OCI-LY7 (cell line): ENCODE measurements at regions not wholly inside any gene's neighbourhood (a gene's known extent, or its start where the extent isn't known, plus 50 kb on each side); places are given as distances from the start of the nearest gene placed in this dataset.

Experiments used
- BruUV-seq: library from RNA; stranded (reverse); fragments of 400-500 nt; replicated peaks from 2 replicates; lab custom pipeline; 2021; lab: Mats Ljungman, UMichigan
- CTCF ChIA-PET: fragments of 300-600 bp; sonication (Branson Sonifier 250); formaldehyde crosslinking; loops from one replicate; lab custom pipeline; 2022; ENCODE audit warnings: antibody characterized with exemption; ENCODE audit not compliant: unreplicated experiment; lab: Charles Lee
- POLR2A ChIA-PET: fragments of 300-600 bp; sonication (Branson Sonifier 250); formaldehyde crosslinking; loops from one replicate; lab custom pipeline; 2022; ENCODE audit warnings: antibody characterized with exemption; lab: Charles Lee
- DNase-seq: peaks from one replicate; pipeline ENCODE4 v3.0.0-alpha.2; 2015; ENCODE audit warnings: low spot score
- H2AFZ ChIP-seq: fragments of 200-600 bp; sonication (generic), shearing (Covaris generic); 2 replicates; pipeline ENCODE4 v1.6.1; 2014; ENCODE audit warnings: mild to moderate bottlenecking, antibody characterized with exemption, low read length, moderate library complexity
- H3K27ac ChIP-seq: fragments of 200-600 bp; sonication (generic); 2 replicates; pipeline ENCODE4 v1.5.1; 2014; ENCODE audit warnings: mixed run types, low read depth, mild to moderate bottlenecking, moderate library complexity, low read length, inconsistent platforms; ENCODE audit not compliant: poor library complexity, severe bottlenecking
- H3K36me3 ChIP-seq: fragments of 200-600 bp; sonication (generic); 2 replicates; pipeline ENCODE4 v1.6.1; 2014; ENCODE audit warnings: mild to moderate bottlenecking, antibody characterized with exemption, low read length, moderate library complexity, mixed read lengths; ENCODE audit not compliant: insufficient read depth
- H3K4me1 ChIP-seq: fragments of 200-600 bp; sonication (generic); 2 replicates; pipeline ENCODE4 v1.5.1; 2014; ENCODE audit warnings: mild to moderate bottlenecking, low read length; ENCODE audit not compliant: insufficient read depth, poor library complexity, severe bottlenecking
- H3K4me2 ChIP-seq: fragments of 200-600 bp; sonication (generic); 2 replicates; pipeline ENCODE4 v1.6.1; 2014; ENCODE audit warnings: mild to moderate bottlenecking, low read length
- H3K4me3 ChIP-seq: fragments of 200-600 bp; sonication (generic); 2 replicates; pipeline ENCODE4 v1.5.1; 2014; ENCODE audit warnings: mild to moderate bottlenecking, low read depth, low read length; ENCODE audit not compliant: poor library complexity, severe bottlenecking
- H3K79me2 ChIP-seq: fragments of 200-600 bp; sonication (generic); 2 replicates; pipeline ENCODE4 v1.6.1; 2016; ENCODE audit warnings: low read depth, mild to moderate bottlenecking, low read length, moderate library complexity, mixed read lengths; ENCODE audit not compliant: insufficient read depth
- H3K9me2 ChIP-seq: fragments of 200-600 bp; sonication (generic); 2 replicates; pipeline ENCODE4 v1.6.1; 2016; ENCODE audit warnings: mild to moderate bottlenecking, low read length, mixed read lengths; ENCODE audit not compliant: insufficient read depth
- H3K9me3 ChIP-seq: fragments of 200-600 bp; sonication (generic); 2 replicates; pipeline ENCODE4 v1.6.1; 2014; ENCODE audit warnings: mild to moderate bottlenecking, mixed run types, low read length, mixed read lengths
- H4K20me1 ChIP-seq: fragments of 200-600 bp; sonication (generic); 2 replicates; pipeline ENCODE4 v1.6.1; 2014; ENCODE audit warnings: mild to moderate bottlenecking, antibody characterized with exemption, low read length, moderate library complexity, mixed read lengths; ENCODE audit not compliant: insufficient read depth
- EZH2phosphoT487 ChIP-seq: fragments of 200-600 bp; sonication (generic); IDR thresholded peaks from 2 replicates; pipeline ENCODE4 v1.6.1; 2018; ENCODE audit warnings: low read depth, borderline replicate concordance, mild to moderate bottlenecking, mixed run types, antibody characterized with exemption, low read length, moderate library complexity, mixed read lengths
- intact Hi-C: fragments of 100-400 bp; cut with micrococcal nuclease; formaldehyde crosslinking; loops from one replicate; pipeline ENCODE4 v1.10.0; 2022; ENCODE audit not compliant: unreplicated experiment
- TF ChIP-seq, protein P1 (sequence below): fragments of 200-600 bp; sonication (generic); conservative IDR thresholded peaks from 2 replicates; pipeline ENCODE4 v1.5.1; 2014; ENCODE audit warnings: mild to moderate bottlenecking, antibody characterized with exemption, low read length, moderate library complexity, mixed read lengths

DNA sequence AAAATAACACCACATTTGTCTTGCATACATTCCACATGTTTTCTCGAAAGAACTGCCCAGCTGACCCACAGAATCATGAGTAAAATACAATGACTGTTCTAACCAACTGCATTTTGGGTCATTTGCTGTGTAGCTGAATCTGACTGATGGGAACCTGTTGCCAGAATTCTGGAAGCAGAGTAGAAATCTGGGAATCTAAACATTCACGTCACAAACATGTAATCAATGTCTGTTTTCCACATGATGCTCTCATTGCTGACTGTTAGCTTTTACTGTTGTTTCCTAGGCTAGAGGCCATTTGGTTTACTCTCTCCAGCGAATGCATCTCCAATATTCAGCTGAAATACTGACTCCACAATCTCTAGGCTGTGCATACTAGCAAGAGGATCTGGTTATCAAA, 710.1 kb downstream of the KCNJ2 start:
- intact Hi-C loops = no loop called here
- Histone ChIP-seq H3K9me2 (no peaks in the 10 kb centered on the region), H3K4me2 (no peak overlapping the region), H3K4me3 (no peak overlapping the region), H4K20me1 (no peaks in the 10 kb centered on the region), H3K9me3 (no peaks in the 10 kb centered on the region), H2AFZ (no peak overlapping the region), H3K79me2 (no peaks in the 10 kb centered on the region), H3K36me3 (no peaks in the 10 kb centered on the region), H3K27ac (no peak overlapping the region), H3K4me1 (no peaks in the 10 kb centered on the region)
- no TSS peak for BruUV-seq
- POLR2A ChIA-PET = no interaction called here
- no peak for DNase-seq
- CTCF ChIA-PET = no interaction called here
- TF ChIP-seq EZH2phosphoT487 = no peak
- TF ChIP-seq, protein P1, sequence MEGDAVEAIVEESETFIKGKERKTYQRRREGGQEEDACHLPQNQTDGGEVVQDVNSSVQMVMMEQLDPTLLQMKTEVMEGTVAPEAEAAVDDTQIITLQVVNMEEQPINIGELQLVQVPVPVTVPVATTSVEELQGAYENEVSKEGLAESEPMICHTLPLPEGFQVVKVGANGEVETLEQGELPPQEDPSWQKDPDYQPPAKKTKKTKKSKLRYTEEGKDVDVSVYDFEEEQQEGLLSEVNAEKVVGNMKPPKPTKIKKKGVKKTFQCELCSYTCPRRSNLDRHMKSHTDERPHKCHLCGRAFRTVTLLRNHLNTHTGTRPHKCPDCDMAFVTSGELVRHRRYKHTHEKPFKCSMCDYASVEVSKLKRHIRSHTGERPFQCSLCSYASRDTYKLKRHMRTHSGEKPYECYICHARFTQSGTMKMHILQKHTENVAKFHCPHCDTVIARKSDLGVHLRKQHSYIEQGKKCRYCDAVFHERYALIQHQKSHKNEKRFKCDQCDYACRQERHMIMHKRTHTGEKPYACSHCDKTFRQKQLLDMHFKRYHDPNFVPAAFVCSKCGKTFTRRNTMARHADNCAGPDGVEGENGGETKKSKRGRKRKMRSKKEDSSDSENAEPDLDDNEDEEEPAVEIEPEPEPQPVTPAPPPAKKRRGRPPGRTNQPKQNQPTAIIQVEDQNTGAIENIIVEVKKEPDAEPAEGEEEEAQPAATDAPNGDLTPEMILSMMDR = no peak

DNA sequence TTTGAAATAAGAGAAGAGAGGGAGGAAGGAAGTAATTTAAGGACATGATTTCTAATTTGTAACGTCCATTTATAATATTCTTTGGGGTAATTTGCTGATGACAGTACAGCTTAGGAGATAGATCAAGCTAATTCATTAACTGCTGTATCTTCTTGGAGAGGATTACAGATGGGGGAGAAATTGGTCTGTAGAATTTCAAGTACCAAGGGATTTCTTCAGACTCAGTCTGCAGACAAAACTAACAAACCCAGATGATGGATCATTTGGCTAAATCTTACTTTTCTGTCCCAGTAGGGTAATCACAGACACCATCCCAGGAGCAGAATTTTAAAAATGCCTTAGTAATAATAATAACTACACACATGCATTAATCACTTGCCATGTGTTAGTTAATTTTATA, 711.8 kb downstream of the KCNJ2 start:
- CTCF ChIA-PET = no interaction called here

DNA sequence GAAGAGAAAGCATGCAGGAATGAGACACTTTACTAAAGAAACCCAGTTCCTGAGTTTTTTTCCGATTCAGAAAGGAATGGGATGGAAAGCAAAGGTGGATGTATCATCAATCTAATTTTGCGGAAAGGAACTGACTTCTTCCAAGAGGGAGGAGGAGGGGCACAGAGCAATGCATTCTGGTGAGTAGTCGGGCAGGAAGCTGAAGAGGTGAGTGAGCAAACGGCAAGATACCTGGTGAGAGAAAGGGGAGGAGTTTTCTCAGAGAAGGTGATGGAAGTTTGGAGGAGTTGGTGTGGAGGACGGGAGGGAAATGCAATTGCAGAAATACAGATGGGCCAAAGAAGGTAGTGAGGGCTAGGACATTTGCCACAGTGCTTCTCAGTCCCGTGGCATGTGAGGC, 713.2 kb downstream of the KCNJ2 start:
- BruUV-seq = no TSS peak
- no peaks in the 10 kb centered on the region for H3K9me2 ChIP-seq
- H3K27ac ChIP-seq = no peak overlapping the region
- no peaks in the 10 kb centered on the region for H4K20me1 ChIP-seq
- TF ChIP-seq EZH2phosphoT487 = no peak
- TF ChIP-seq, protein P1 = no peak
- no peaks in the 10 kb centered on the region for H3K4me1 ChIP-seq
- intact Hi-C loops = no loop called here
- no peak overlapping the region for H3K4me3 ChIP-seq
- no peaks in the 10 kb centered on the region for H3K36me3 ChIP-seq
- H3K9me3 ChIP-seq = no peaks in the 10 kb centered on the region
- H3K4me2 ChIP-seq = no peak overlapping the region
- no peak for DNase-seq
- ChIA-PET POLR2A (no interaction called here), CTCF (no interaction called here)
- no peak overlapping the region for H2AFZ ChIP-seq
- no peaks in the 10 kb centered on the region for H3K79me2 ChIP-seq

More for the DNA sequence above, 711.8 kb downstream of the KCNJ2 start:
- H2AFZ ChIP-seq = no peak overlapping the region
- no peak overlapping the region for H3K4me2 ChIP-seq
- H3K27ac ChIP-seq = no peak overlapping the region
- H3K79me2 ChIP-seq = no peaks in the 10 kb centered on the region
- intact Hi-C loops = no loop called here
- TF ChIP-seq EZH2phosphoT487 = no peak
- TF ChIP-seq, protein P1 = no peak
- no peaks in the 10 kb centered on the region for H3K36me3 ChIP-seq
- no peaks in the 10 kb centered on the region for H4K20me1 ChIP-seq
- no TSS peak for BruUV-seq
- H3K4me3 ChIP-seq = no peak overlapping the region
- no peak for DNase-seq
- no peaks in the 10 kb centered on the region for H3K9me2 ChIP-seq
- no peaks in the 10 kb centered on the region for H3K9me3 ChIP-seq
- H3K4me1 ChIP-seq = no peaks in the 10 kb centered on the region
- POLR2A ChIA-PET = interaction anchor here (0.6 kb wide), 1 partner anchor 8 kb away, joined by 3 read pairs; no protein-coding TSS in a partner anchor
